ENCODE measurements at regions not wholly inside any gene's neighbourhood (a gene's known extent, or its start where the extent isn't known, plus 50 kb on each side); places are given as distances from the start of the nearest gene placed in this dataset.

GRCh38 chr11:127307700-127308099, 307.1 kb upstream of the KIRREL3 start:
- TF ChIP-seq RARB (CRISPR knock-in tag; IDR thresholded peaks at IDR 0.05) (no peak), TOX (CRISPR knock-in tag; IDR thresholded peaks at IDR 0.05; ENCODE audit: borderline replicate concordance) (no peak), CSRNP3 (CRISPR knock-in tag; IDR thresholded peaks at IDR 0.05) (no peak), ZNF565 (CRISPR knock-in tag; conservative IDR thresholded peaks at IDR 0.05; ENCODE audit: low read depth) (no peak), ZNF70 (CRISPR knock-in tag; IDR thresholded peaks at IDR 0.05) (no peak), PATZ1 (CRISPR knock-in tag; IDR thresholded peaks at IDR 0.05; ENCODE audit: borderline replicate concordance) (no peak), SNAI2 (CRISPR knock-in tag; IDR thresholded peaks at IDR 0.05) (no peak), POU6F1 (CRISPR knock-in tag; IDR thresholded peaks at IDR 0.05; ENCODE audit: borderline replicate concordance, low read depth) (no peak), OSR1 (CRISPR knock-in tag; IDR thresholded peaks at IDR 0.05) (no peak), PPARA (CRISPR knock-in tag; IDR thresholded peaks at IDR 0.05; ENCODE audit: borderline replicate concordance) (no peak), ISL1 (CRISPR knock-in tag; IDR thresholded peaks at IDR 0.05) (no peak), CREB5 (CRISPR knock-in tag; IDR thresholded peaks at IDR 0.05; ENCODE audit: low read depth) (no peak), ZC3H10 (CRISPR knock-in tag; IDR thresholded peaks at IDR 0.05) (no peak), ZFP30 (CRISPR knock-in tag; IDR thresholded peaks at IDR 0.05) (no peak), BACH2 (CRISPR knock-in tag; IDR thresholded peaks at IDR 0.05; ENCODE audit: borderline replicate concordance) (no peak), ZNF8 (CRISPR knock-in tag; IDR thresholded peaks at IDR 0.05) (no peak), CSDC2 (CRISPR knock-in tag; IDR thresholded peaks at IDR 0.05) (no peak)
- ATAC-seq, result no peak

- TF ChIP-seq CREB5 (CRISPR knock-in tag; IDR thresholded peaks at IDR 0.05; ENCODE audit: low read depth), result no peak
- no peak for TF ChIP-seq ARNTL (CRISPR knock-in tag; IDR thresholded peaks at IDR 0.05; ENCODE audit: borderline replicate concordance, low read depth)
- TF ChIP-seq RARB (CRISPR knock-in tag; IDR thresholded peaks at IDR 0.05), result no peak
- no peak for TF ChIP-seq GLIS3 (CRISPR knock-in tag; IDR thresholded peaks at IDR 0.05)
- no peak for TF ChIP-seq TSHZ2 (CRISPR knock-in tag; IDR thresholded peaks at IDR 0.05)
- TF ChIP-seq ZNF70 (CRISPR knock-in tag; IDR thresholded peaks at IDR 0.05), result no peak
- TF ChIP-seq ZFP30 (CRISPR knock-in tag; IDR thresholded peaks at IDR 0.05), result no peak
- no peak for TF ChIP-seq CSRNP3 (CRISPR knock-in tag; IDR thresholded peaks at IDR 0.05)
- TF ChIP-seq ZNF565 (CRISPR knock-in tag; conservative IDR thresholded peaks at IDR 0.05; ENCODE audit: low read depth), result no peak
- no peak for TF ChIP-seq ZC3H10 (CRISPR knock-in tag; IDR thresholded peaks at IDR 0.05)
- TF ChIP-seq CSDC2 (CRISPR knock-in tag; IDR thresholded peaks at IDR 0.05), result no peak
- no peak for TF ChIP-seq POU6F1 (CRISPR knock-in tag; IDR thresholded peaks at IDR 0.05; ENCODE audit: borderline replicate concordance, low read depth)
- no peak for TF ChIP-seq OSR1 (CRISPR knock-in tag; IDR thresholded peaks at IDR 0.05)
- ATAC-seq, result no peak
Measured at GRCh38 chr11:127304634-127305033, 304.1 kb upstream of the KIRREL3 start.
